Vagina (tissue), 2 donors: ENCODE measurements at regions not wholly inside any gene's neighbourhood (a gene's known extent, or its start where the extent isn't known, plus 50 kb on each side); places are given as distances from the start of the nearest gene placed in this dataset.

Experiments used
- DNase-seq, 2 donors: peaks; one replicate each; pipeline ENCODE4 v3.0.0-alpha.2; 2017; ENCODE audit errors: extremely low spot score in 2 of 2
- H3K27ac ChIP-seq: fragments of 200-600 bp; sonication (generic); one replicate; pipeline ENCODE4 v1.5.1; 2019
- H3K27me3 ChIP-seq: fragments of 200-600 bp; sonication (generic); one replicate; pipeline ENCODE4 v1.5.1; 2019
- H3K36me3 ChIP-seq, 2 donors: fragments of 200-600 bp; sonication (generic); one replicate each; pipeline ENCODE4 v1.5.1; 2017 to 2019
- H3K4me1 ChIP-seq: fragments of 200-600 bp; sonication (generic); one replicate; pipeline ENCODE4 v1.5.1; 2019
- H3K4me3 ChIP-seq, 2 donors: fragments of 200-600 bp; sonication (generic); 1 replicate in 1 of 2; 2 replicates in 1 of 2; pipeline ENCODE4 v1.5.1; 2016 to 2019
- H3K9me3 ChIP-seq: fragments of 200-600 bp; sonication (generic); one replicate; pipeline ENCODE4 v1.5.1; 2019
- CTCF ChIP-seq, 3 experiments: fragments of 450-650 bp in 2 of 3; fragments of 200-600 bp in 1 of 3; sonication (generic) in 1 of 3; IDR thresholded peaks; one replicate each; pipeline ENCODE4 v1.5.1; 2017 to 2019; ENCODE audit warnings: antibody characterized with exemption in 3 of 3, mild to moderate bottlenecking in 2 of 3, moderate library complexity in 2 of 3
- POLR2A ChIP-seq, 2 donors: fragments of 450-650 bp; IDR thresholded peaks; one replicate each; pipeline ENCODE4 v1.6.1; 2017; ENCODE audit warnings: antibody characterized with exemption in 2 of 2, mild to moderate bottlenecking in 2 of 2, moderate library complexity in 2 of 2
- POLR2AphosphoS5 ChIP-seq, 2 donors: sonication (generic); formaldehyde crosslinking; IDR thresholded peaks; one replicate each; pipeline ENCODE4 v1.9.0; 2017; ENCODE audit warnings: antibody characterized with exemption in 2 of 2, mild to moderate bottlenecking in 2 of 2, low read depth in 1 of 2; ENCODE audit not compliant: insufficient read depth in 1 of 2
- intact Hi-C: fragments of 100-400 bp; cut with DNase I; formaldehyde crosslinking; loops from one replicate; pipeline ENCODE4 v1.15.1; 2023

GRCh38 chr6:157754351-157754750 lies 68.7 kb upstream of the SNX9 start:
- no peak overlapping the region for H3K4me3 ChIP-seq
- DNase-seq, result no peak
- H3K27me3 ChIP-seq, result no peaks in the 10 kb centered on the region
- intact Hi-C loops, result no loop called here
- no peak for TF ChIP-seq POLR2AphosphoS5 (IDR thresholded peaks at IDR 0.05; ENCODE audit: insufficient read depth in 1 of 2, low read depth in 1 of 2)
- no peak for TF ChIP-seq POLR2A (IDR thresholded peaks at IDR 0.05)
- no peak for TF ChIP-seq CTCF (IDR thresholded peaks at IDR 0.05)
- no peaks in the 10 kb centered on the region for H3K36me3 ChIP-seq
- no peak overlapping the region for H3K27ac ChIP-seq
- peaks cover 16% of the 10 kb centered on the region for H3K4me1 ChIP-seq
- no peaks in the 10 kb centered on the region for H3K9me3 ChIP-seq

- H3K27ac ChIP-seq, result peak overlapping the region; percentile 54
- H3K27me3 ChIP-seq, result no peaks in the 10 kb centered on the region
- DNase-seq, result peak in 1 of 2 donors; percentile 56
- peaks cover 19% of the 10 kb centered on the region for H3K4me1 ChIP-seq
- intact Hi-C loops, result no loop called here
- H3K36me3 ChIP-seq, result no peaks in the 10 kb centered on the region
- TF ChIP-seq POLR2A (IDR thresholded peaks at IDR 0.05) (no peak), CTCF (IDR thresholded peaks at IDR 0.05) (no peak)
- H3K9me3 ChIP-seq, result no peaks in the 10 kb centered on the region
- H3K4me3 ChIP-seq, result no peak overlapping the region
Observed at GRCh38 chr6:157755032-157755745, 67.9 kb upstream of the SNX9 start.

- no peak for TF ChIP-seq POLR2A (IDR thresholded peaks at IDR 0.05)
- no peaks in the 10 kb centered on the region for H3K9me3 ChIP-seq
- peaks cover 26% of the 10 kb centered on the region for H3K4me1 ChIP-seq
- H3K4me3 ChIP-seq, result no peak overlapping the region
- peak overlapping the region; percentile 54 for H3K27ac ChIP-seq
- DNase-seq, result no peak
- intact Hi-C loops, result no loop called here
- no peaks in the 10 kb centered on the region for H3K27me3 ChIP-seq
- H3K36me3 ChIP-seq, result no peaks in the 10 kb centered on the region
Observed at GRCh38 chr6:157755746-157756411, 67.2 kb upstream of the SNX9 start.

- DNase-seq, result no peak
- intact Hi-C loops, result no loop called here
- no peaks in the 10 kb centered on the region for H3K9me3 ChIP-seq
- H3K4me1 ChIP-seq, result peaks cover 36% of the 10 kb centered on the region
- H3K4me3 ChIP-seq, result peak overlapping the region in 1 of 2 donors; percentile 22
- H3K27ac ChIP-seq, result peak overlapping the region; percentile 54
- H3K27me3 ChIP-seq, result no peaks in the 10 kb centered on the region
- H3K36me3 ChIP-seq, result no peaks in the 10 kb centered on the region
- TF ChIP-seq CTCF (IDR thresholded peaks at IDR 0.05) (peak; percentile 80 to 89 (median 80)), POLR2AphosphoS5 (IDR thresholded peaks at IDR 0.05; ENCODE audit: insufficient read depth in 1 of 2, low read depth in 1 of 2) (peak; percentile 53 to 67), POLR2A (IDR thresholded peaks at IDR 0.05) (no peak)
Observed at GRCh38 chr6:157756708-157757429, 66.2 kb upstream of the SNX9 start.

GRCh38 chr6:157757430-157758403 lies 65.3 kb upstream of the SNX9 start:
- Histone ChIP-seq H3K4me3 (no peak overlapping the region), H3K27ac (peak overlapping the region; percentile 90), H3K9me3 (no peaks in the 10 kb centered on the region), H3K27me3 (no peaks in the 10 kb centered on the region), H3K4me1 (peaks cover 43% of the 10 kb centered on the region), H3K36me3 (no peaks in the 10 kb centered on the region)
- no peak for TF ChIP-seq CTCF (IDR thresholded peaks at IDR 0.05)
- no peak for TF ChIP-seq POLR2A (IDR thresholded peaks at IDR 0.05)
- no peak for TF ChIP-seq POLR2AphosphoS5 (IDR thresholded peaks at IDR 0.05; ENCODE audit: insufficient read depth in 1 of 2, low read depth in 1 of 2)
- intact Hi-C loops, result no loop called here
- DNase-seq, result no peak
